Fibroblast of the aortic adventitia (primary cell): ENCODE measurements at regions not wholly inside any gene's neighbourhood (a gene's known extent, or its start where the extent isn't known, plus 50 kb on each side); places are given as distances from the start of the nearest gene placed in this dataset.

Experiments used
- DNase-seq: peaks from one replicate; pipeline ENCODE4 v3.0.0-alpha.2; 2010; ENCODE audit warnings: low read depth
- H3K4me3 ChIP-seq: 2 replicates; pipeline ENCODE4 v1.5.1; 2011; ENCODE audit warnings: low read depth, mild to moderate bottlenecking, control low read depth, low read length, moderate library complexity
- CTCF ChIP-seq: IDR thresholded peaks from 2 replicates; pipeline ENCODE4 v1.5.1; 2011; ENCODE audit warnings: mild to moderate bottlenecking, low read length, control low read depth, inconsistent platforms; ENCODE audit not compliant: insufficient read depth

GRCh38 chr20:40774252-40774651, 85.2 kb upstream of the MAFB start:
- TF ChIP-seq CTCF: no peak
- H3K4me3 ChIP-seq: no peak overlapping the region
- DNase-seq: no peak

- no peak for TF ChIP-seq CTCF
- no peak overlapping the region for H3K4me3 ChIP-seq
- DNase-seq: no peak
These were observed 86.6 kb upstream of the MAFB start for GRCh38 chr20:40775561-40776146.

DNA sequence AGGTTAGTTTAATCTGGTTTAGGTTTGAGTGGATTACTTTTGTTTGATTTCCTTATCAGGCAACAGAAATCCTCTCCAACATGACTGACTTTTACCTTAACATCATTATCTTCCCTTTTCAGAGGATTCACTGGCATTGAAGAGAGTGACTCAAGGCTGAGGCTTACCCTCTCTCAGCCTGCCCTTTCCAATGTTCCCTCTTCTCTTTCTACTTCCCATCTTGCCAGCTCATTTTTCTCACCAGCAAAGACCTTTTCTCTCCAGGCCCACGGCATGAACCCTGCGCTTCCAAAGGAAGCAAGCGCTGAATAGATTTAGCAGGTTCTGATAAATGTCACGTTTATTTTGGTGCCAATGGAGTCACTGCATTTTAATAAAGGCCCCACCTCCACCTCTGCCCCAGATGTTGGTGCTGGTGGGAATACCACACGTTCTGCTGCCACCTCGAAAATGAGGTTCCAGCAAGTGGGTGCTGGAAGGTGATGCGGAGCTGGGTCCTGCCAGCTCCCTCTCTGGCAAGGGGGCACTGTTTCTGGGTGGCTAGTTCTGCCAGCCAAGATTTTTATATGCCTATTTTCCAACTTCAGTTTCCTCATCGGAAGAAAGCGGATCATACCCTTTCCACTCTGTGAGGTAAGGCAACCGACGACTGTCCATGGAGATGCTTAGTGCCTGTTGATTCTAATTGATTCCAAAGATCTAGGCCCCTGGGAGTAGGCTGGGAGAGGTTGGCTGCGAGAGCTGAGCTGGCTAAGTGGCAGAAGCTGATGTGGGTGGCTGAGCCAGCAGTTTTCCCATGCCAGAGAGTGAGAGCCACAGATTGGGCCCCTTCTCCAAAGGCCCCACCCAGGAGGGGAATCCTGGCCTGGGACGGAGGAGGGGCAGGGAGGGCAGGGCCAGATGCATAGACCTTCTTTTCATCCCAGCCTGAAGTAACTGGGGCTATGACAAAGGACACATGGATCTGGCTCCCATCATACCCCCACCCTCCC, 87.7 kb upstream of the MAFB start:
- TF ChIP-seq CTCF: no peak
- H3K4me3 ChIP-seq: no peak overlapping the region
- DNase-seq: no peak

GRCh38 chr20:40777653-40778052, 88.6 kb upstream of the MAFB start:
- no peak overlapping the region for H3K4me3 ChIP-seq
- DNase-seq: no peak
- no peak for TF ChIP-seq CTCF

DNA sequence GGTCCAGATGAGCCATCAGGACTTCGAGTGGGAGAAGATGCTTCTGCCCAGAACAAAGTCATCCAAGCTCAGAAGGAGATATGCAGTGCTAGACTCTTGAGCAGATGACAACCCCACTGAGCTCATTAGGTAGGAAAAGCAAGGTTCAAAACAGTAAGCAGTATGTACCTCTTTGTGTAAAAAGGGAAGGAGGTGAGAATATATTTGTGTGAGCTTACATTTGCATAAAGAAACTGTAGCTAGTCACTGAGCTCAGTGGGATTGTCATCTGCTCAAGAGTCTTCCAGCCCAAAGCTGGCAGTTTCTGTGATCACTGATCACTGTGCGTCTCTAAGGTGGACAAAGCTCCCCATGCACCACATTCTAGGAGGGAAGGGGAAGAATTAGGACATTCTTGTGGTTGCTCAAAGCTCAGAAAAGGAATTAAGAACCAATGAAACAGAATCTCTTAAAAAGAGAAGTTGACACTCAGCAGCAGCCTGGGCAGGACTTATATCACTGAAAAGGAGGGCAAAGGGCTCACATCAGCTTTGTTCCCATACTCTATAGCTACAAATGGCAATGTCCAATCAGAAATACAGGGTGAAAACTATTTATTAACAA, 90.0 kb upstream of the MAFB start:
- H3K4me3 ChIP-seq: no peak overlapping the region
- no peak for DNase-seq
- TF ChIP-seq CTCF: no peak

DNA sequence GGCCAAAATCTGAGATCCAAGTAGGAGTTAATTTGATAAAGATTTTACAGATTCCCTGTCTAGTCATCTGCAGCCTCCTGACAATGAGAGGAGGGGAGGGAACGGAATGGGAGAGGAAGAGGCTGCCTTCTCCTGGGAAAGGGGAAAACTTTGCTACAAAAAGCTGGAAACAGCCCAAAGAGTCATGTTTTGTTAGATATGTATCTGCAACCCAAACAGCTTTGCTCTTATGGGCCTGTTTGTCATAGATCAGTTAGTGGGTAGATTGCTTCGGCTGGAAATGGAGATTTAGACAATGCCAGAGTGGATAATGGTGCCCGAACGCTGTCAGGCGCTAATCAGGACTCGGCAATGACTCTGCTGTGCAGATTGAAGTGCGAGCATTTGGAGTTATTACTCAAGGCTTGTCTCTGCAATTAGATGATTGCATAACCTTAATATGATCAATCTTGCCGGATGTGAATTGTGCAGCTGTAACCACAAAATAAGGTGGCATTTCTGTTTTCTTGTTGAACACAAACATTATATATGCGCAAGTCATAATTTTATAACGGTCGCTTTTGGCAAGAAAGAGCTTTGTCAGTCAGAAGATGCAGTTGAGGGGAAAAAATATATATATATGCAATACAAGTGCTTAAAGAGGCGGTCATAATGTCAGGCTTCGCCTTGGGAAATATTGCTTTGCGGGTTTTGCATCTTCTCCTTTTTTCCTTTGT, 92.4 kb upstream of the MAFB start:
- TF ChIP-seq CTCF: no peak
- DNase-seq: no peak
- H3K4me3 ChIP-seq: no peak overlapping the region
